ENCODE measurements at regions not wholly inside any gene's neighbourhood (a gene's known extent, or its start where the extent isn't known, plus 50 kb on each side); places are given as distances from the start of the nearest gene placed in this dataset.

- Histone ChIP-seq H3K9me3 (ENCODE audit: insufficient read depth, low read depth, low read length) (no peaks in the 10 kb centered on the region), H3K9ac (ENCODE audit: low read depth, low read length, poor library complexity, severe bottlenecking) (no peak overlapping the region), H2AFZ (ENCODE audit: low read length) (no peak overlapping the region), H4K20me1 (ENCODE audit: insufficient read depth, low read length, poor library complexity, severe bottlenecking) (no peaks in the 10 kb centered on the region), H3K4me3 (ENCODE audit: low read length, poor library complexity, severe bottlenecking) (no peak overlapping the region), H3K4me2 (ENCODE audit: low read depth, low read length, poor library complexity, severe bottlenecking) (no peak overlapping the region), H3K4me1 (ENCODE audit: insufficient read depth, low read length, poor library complexity, severe bottlenecking) (no peaks in the 10 kb centered on the region), H3K9me2 (replicated peaks; ENCODE audit: low read depth, low read length) (no peaks in the 10 kb centered on the region), H3K36me3 (ENCODE audit: insufficient read depth, low read length) (no peaks in the 10 kb centered on the region), H3K79me2 (ENCODE audit: insufficient read depth, low read length) (no peaks in the 10 kb centered on the region), H3K27me3 (ENCODE audit: insufficient read depth, low read length, poor library complexity, severe bottlenecking) (no peaks in the 10 kb centered on the region), H3F3A (ENCODE audit: low read depth) (no peaks in the 10 kb centered on the region)
- TF ChIP-seq CTCF (conservative IDR thresholded peaks at IDR 0.05; ENCODE audit: low read length) = no peak
- TF ChIP-seq EZH2phosphoT487 (IDR thresholded peaks at IDR 0.05; ENCODE audit: borderline replicate concordance) = no peak
These were observed 120.6 kb upstream of the FRMD4A start for GRCh38 chr10:14451341-14451740.

- H3K9me2 ChIP-seq (replicated peaks; ENCODE audit: low read depth, low read length) = no peaks in the 10 kb centered on the region
- no peaks in the 10 kb centered on the region for H3K9me3 ChIP-seq (ENCODE audit: insufficient read depth, low read depth, low read length)
- no peaks in the 10 kb centered on the region for H4K20me1 ChIP-seq (ENCODE audit: insufficient read depth, low read length, poor library complexity, severe bottlenecking)
- H2AFZ ChIP-seq (ENCODE audit: low read length) = no peak overlapping the region
- no peaks in the 10 kb centered on the region for H3K4me1 ChIP-seq (ENCODE audit: insufficient read depth, low read length, poor library complexity, severe bottlenecking)
- TF ChIP-seq EZH2phosphoT487 (IDR thresholded peaks at IDR 0.05; ENCODE audit: borderline replicate concordance) (no peak), CTCF (conservative IDR thresholded peaks at IDR 0.05; ENCODE audit: low read length) (no peak)
- H3K79me2 ChIP-seq (ENCODE audit: insufficient read depth, low read length) = no peaks in the 10 kb centered on the region
- no peak overlapping the region for H3K9ac ChIP-seq (ENCODE audit: low read depth, low read length, poor library complexity, severe bottlenecking)
- H3K4me2 ChIP-seq (ENCODE audit: low read depth, low read length, poor library complexity, severe bottlenecking) = no peak overlapping the region
- no peaks in the 10 kb centered on the region for H3K27me3 ChIP-seq (ENCODE audit: insufficient read depth, low read length, poor library complexity, severe bottlenecking)
- H3K36me3 ChIP-seq (ENCODE audit: insufficient read depth, low read length) = no peaks in the 10 kb centered on the region
- no peaks in the 10 kb centered on the region for H3F3A ChIP-seq (ENCODE audit: low read depth)
- H3K4me3 ChIP-seq (ENCODE audit: low read length, poor library complexity, severe bottlenecking) = no peak overlapping the region
These were observed 119.3 kb upstream of the FRMD4A start for GRCh38 chr10:14450041-14450491.

- Histone ChIP-seq H4K20me1 (ENCODE audit: insufficient read depth, low read length, poor library complexity, severe bottlenecking) (no peaks in the 10 kb centered on the region), H3K79me2 (ENCODE audit: insufficient read depth, low read length) (no peaks in the 10 kb centered on the region), H3F3A (ENCODE audit: low read depth) (no peaks in the 10 kb centered on the region), H3K4me2 (ENCODE audit: low read depth, low read length, poor library complexity, severe bottlenecking) (no peak overlapping the region), H3K9ac (ENCODE audit: low read depth, low read length, poor library complexity, severe bottlenecking) (no peak overlapping the region), H3K9me2 (replicated peaks; ENCODE audit: low read depth, low read length) (no peaks in the 10 kb centered on the region), H3K27me3 (ENCODE audit: insufficient read depth, low read length, poor library complexity, severe bottlenecking) (no peaks in the 10 kb centered on the region), H3K9me3 (ENCODE audit: insufficient read depth, low read depth, low read length) (no peaks in the 10 kb centered on the region), H3K4me1 (ENCODE audit: insufficient read depth, low read length, poor library complexity, severe bottlenecking) (no peaks in the 10 kb centered on the region), H3K4me3 (ENCODE audit: low read length, poor library complexity, severe bottlenecking) (no peak overlapping the region), H3K36me3 (ENCODE audit: insufficient read depth, low read length) (no peaks in the 10 kb centered on the region), H2AFZ (ENCODE audit: low read length) (no peak overlapping the region)
- TF ChIP-seq EZH2phosphoT487 (IDR thresholded peaks at IDR 0.05; ENCODE audit: borderline replicate concordance) (no peak), CTCF (conservative IDR thresholded peaks at IDR 0.05; ENCODE audit: low read length) (no peak)
These were observed 118.6 kb upstream of the FRMD4A start for GRCh38 chr10:14449293-14449815.

All from Loucy (cell line).